ENCODE measurements at regions not wholly inside any gene's neighbourhood (a gene's known extent, or its start where the extent isn't known, plus 50 kb on each side); places are given as distances from the start of the nearest gene placed in this dataset.

DNA sequence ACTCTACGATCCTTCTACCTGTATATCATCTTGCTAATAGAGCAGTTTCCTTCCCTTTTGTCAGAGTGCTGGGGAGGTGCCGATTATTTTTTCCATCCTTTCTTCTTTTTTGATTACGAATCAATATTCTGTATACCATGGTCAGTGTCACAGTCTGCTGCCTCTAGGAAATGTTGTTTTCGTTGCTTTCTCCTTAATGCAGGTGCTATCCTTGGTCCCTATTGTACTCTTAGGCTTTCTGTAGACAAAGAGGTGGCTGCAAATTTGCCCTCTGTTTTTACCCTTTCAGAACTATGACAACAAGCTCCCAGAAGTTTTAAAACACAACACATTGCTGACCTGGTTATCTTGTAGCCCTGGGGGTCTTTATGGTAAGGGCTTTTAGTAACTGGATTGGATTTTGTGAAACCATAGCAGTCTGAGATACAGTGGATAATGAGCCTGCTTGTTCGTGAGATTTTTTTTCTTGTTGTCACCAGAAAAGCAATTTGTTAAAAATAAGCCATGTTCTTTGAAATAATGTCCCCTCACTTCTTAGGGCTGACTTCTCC is 430.3 kb upstream of the TPM1 start:
- 74% methylated on average over 5 of the region's 5 CpGs for WGBS (ENCODE audit: low lambda C conversion rate, missing lambda C conversion rate)
- H3K36me3 ChIP-seq (replicated peaks; ENCODE audit: insufficient read depth, low read depth), result no peaks in the 10 kb centered on the region
- DNase-seq (ENCODE audit: low spot score), result no peak
- no peaks in the 10 kb centered on the region for H3K9me3 ChIP-seq (ENCODE audit: low read depth)
- H3K4me2 ChIP-seq, result no peak overlapping the region
- no peak overlapping the region for H3K27ac ChIP-seq
- no peak overlapping the region for H2AFZ ChIP-seq
- peaks cover 69% of the 10 kb centered on the region for H3K79me2 ChIP-seq
- H4K20me1 ChIP-seq (ENCODE audit: insufficient read depth, poor library complexity, severe bottlenecking), result no peaks in the 10 kb centered on the region
- H3K9me2 ChIP-seq (replicated peaks; ENCODE audit: insufficient read depth), result no peaks in the 10 kb centered on the region
- H3K27me3 ChIP-seq, result no peaks in the 10 kb centered on the region
- TF ChIP-seq EZH2 (IDR thresholded peaks at IDR 0.05; ENCODE audit: borderline replicate concordance) (no peak), EZH2phosphoT487 (IDR thresholded peaks at IDR 0.05; ENCODE audit: low read depth, severe bottlenecking, unreplicated experiment) (no peak)
- TF ChIP-seq, protein P1, sequence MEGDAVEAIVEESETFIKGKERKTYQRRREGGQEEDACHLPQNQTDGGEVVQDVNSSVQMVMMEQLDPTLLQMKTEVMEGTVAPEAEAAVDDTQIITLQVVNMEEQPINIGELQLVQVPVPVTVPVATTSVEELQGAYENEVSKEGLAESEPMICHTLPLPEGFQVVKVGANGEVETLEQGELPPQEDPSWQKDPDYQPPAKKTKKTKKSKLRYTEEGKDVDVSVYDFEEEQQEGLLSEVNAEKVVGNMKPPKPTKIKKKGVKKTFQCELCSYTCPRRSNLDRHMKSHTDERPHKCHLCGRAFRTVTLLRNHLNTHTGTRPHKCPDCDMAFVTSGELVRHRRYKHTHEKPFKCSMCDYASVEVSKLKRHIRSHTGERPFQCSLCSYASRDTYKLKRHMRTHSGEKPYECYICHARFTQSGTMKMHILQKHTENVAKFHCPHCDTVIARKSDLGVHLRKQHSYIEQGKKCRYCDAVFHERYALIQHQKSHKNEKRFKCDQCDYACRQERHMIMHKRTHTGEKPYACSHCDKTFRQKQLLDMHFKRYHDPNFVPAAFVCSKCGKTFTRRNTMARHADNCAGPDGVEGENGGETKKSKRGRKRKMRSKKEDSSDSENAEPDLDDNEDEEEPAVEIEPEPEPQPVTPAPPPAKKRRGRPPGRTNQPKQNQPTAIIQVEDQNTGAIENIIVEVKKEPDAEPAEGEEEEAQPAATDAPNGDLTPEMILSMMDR (IDR thresholded peaks at IDR 0.05; ENCODE audit: poor library complexity), result no peak
- H3K4me1 ChIP-seq (ENCODE audit: insufficient read depth), result peaks cover 2% of the 10 kb centered on the region
- H3K4me3 ChIP-seq, result no peak overlapping the region

DNA sequence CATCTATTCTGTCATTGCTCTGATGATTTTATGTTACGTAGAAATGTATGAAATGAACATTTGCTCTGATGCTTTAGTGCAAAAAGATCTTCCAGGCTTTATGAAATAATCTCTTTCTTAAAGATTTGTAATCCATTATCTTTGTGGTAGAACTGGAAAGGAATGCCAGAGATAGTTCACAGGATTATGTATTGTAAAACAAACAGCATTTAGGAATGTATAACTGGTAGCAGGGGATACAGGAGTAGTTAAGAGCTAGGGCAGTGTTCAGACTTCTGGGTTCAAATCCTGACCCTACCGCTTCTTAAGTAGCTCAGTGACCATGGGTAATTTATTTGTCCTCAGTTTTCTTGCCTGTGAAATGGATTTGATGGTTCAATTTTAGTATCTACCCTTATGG is 429.8 kb upstream of the TPM1 start:
- Histone ChIP-seq H3K9me3 (ENCODE audit: low read depth) (no peaks in the 10 kb centered on the region), H2AFZ (no peak overlapping the region), H3K36me3 (replicated peaks; ENCODE audit: insufficient read depth, low read depth) (no peaks in the 10 kb centered on the region), H3K9me2 (replicated peaks; ENCODE audit: insufficient read depth) (no peaks in the 10 kb centered on the region), H3K4me1 (ENCODE audit: insufficient read depth) (peaks cover 5% of the 10 kb centered on the region), H3K27me3 (no peaks in the 10 kb centered on the region), H3K4me3 (no peak overlapping the region), H3K79me2 (peaks cover 67% of the 10 kb centered on the region), H3K27ac (no peak overlapping the region), H3K4me2 (no peak overlapping the region), H4K20me1 (ENCODE audit: insufficient read depth, poor library complexity, severe bottlenecking) (no peaks in the 10 kb centered on the region)
- no peak for DNase-seq (ENCODE audit: low spot score)
- WGBS (ENCODE audit: low lambda C conversion rate, missing lambda C conversion rate), result 82% methylated on average over 2 of the region's 2 CpGs
- no peak for TF ChIP-seq EZH2phosphoT487 (IDR thresholded peaks at IDR 0.05; ENCODE audit: low read depth, severe bottlenecking, unreplicated experiment)
- TF ChIP-seq, protein P1 (IDR thresholded peaks at IDR 0.05; ENCODE audit: poor library complexity), result no peak
- TF ChIP-seq EZH2 (IDR thresholded peaks at IDR 0.05; ENCODE audit: borderline replicate concordance), result no peak

DNA sequence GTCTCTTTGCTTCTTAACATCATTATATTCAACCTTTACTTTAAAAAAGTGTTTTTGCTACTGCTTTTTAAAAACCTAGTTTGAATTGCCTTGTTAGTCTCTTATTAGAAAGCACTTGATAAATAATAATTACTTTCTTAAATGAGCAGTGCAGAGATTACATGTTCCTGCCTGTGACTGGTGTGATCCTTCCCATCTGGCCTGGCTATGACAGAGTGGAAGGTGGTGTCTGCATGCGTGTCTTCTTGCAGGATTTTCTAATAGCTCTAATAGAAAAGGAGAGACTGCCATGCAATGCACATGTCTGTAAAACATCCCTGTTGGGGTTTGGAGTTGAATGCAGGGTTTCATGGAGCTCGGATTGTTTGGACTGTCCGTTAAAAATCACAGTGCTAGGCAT is 425.8 kb upstream of the TPM1 start:
- H3K79me2 ChIP-seq, result peaks cover 45% of the 10 kb centered on the region
- no peak overlapping the region for H3K4me3 ChIP-seq
- DNase-seq (ENCODE audit: low spot score), result no peak
- no peaks in the 10 kb centered on the region for H3K27me3 ChIP-seq
- WGBS (ENCODE audit: low lambda C conversion rate, missing lambda C conversion rate), result 74% methylated on average over 3 of the region's 3 CpGs
- H3K9me2 ChIP-seq (replicated peaks; ENCODE audit: insufficient read depth), result no peaks in the 10 kb centered on the region
- H3K36me3 ChIP-seq (replicated peaks; ENCODE audit: insufficient read depth, low read depth), result no peaks in the 10 kb centered on the region
- H4K20me1 ChIP-seq (ENCODE audit: insufficient read depth, poor library complexity, severe bottlenecking), result no peaks in the 10 kb centered on the region
- H2AFZ ChIP-seq, result no peak overlapping the region
- H3K27ac ChIP-seq, result no peak overlapping the region
- TF ChIP-seq, protein P1 (IDR thresholded peaks at IDR 0.05; ENCODE audit: poor library complexity), result no peak
- TF ChIP-seq EZH2 (IDR thresholded peaks at IDR 0.05; ENCODE audit: borderline replicate concordance), result no peak
- TF ChIP-seq EZH2phosphoT487 (IDR thresholded peaks at IDR 0.05; ENCODE audit: low read depth, severe bottlenecking, unreplicated experiment), result no peak
- no peaks in the 10 kb centered on the region for H3K9me3 ChIP-seq (ENCODE audit: low read depth)
- peaks cover 20% of the 10 kb centered on the region for H3K4me1 ChIP-seq (ENCODE audit: insufficient read depth)
- no peak overlapping the region for H3K4me2 ChIP-seq
